Sigmoid colon (tissue), 3 donors: ENCODE measurements at regions not wholly inside any gene's neighbourhood (a gene's known extent, or its start where the extent isn't known, plus 50 kb on each side); places are given as distances from the start of the nearest gene placed in this dataset.

ENCODE experiments used
- CTCF ChIP-seq, 4 experiments: fragments of 450-650 bp in 3 of 4; fragments of 200-600 bp in 1 of 4; IDR thresholded peaks; one replicate each; pipeline ENCODE4 v1.5.1; 2016 to 2019; ENCODE audit warnings: antibody characterized with exemption in 4 of 4, mild to moderate bottlenecking in 3 of 4, moderate library complexity in 2 of 4
- POLR2A ChIP-seq, 2 donors: fragments of 450-650 bp; IDR thresholded peaks; one replicate each; pipeline ENCODE4 v1.6.1; 2016; ENCODE audit warnings: antibody characterized with exemption in 2 of 2, mild to moderate bottlenecking in 2 of 2, moderate library complexity in 2 of 2

- TF ChIP-seq POLR2A (IDR thresholded peaks at IDR 0.05) (no peak), CTCF (IDR thresholded peaks at IDR 0.05) (no peak)
Measured at GRCh38 chr2:81895620-81896250, 1591.2 kb upstream of the LRRTM1 start.
